GM21526 (cell line): ENCODE measurements at regions not wholly inside any gene's neighbourhood (a gene's known extent, or its start where the extent isn't known, plus 50 kb on each side); places are given as distances from the start of the nearest gene placed in this dataset.
"Not testable (repeated sequence)": the region's sequence is repeated elsewhere in the genome, so short reads cannot be mapped to it uniquely, and the experiment has no call there.

Source experiments
- ATAC-seq: cut with Tn5 transposase; IDR thresholded peaks from one replicate; pipeline ENCODE4 v1.9.1; 2021; ENCODE audit warnings: moderate library complexity; ENCODE audit not compliant: unreplicated experiment, low FRiP score

DNA sequence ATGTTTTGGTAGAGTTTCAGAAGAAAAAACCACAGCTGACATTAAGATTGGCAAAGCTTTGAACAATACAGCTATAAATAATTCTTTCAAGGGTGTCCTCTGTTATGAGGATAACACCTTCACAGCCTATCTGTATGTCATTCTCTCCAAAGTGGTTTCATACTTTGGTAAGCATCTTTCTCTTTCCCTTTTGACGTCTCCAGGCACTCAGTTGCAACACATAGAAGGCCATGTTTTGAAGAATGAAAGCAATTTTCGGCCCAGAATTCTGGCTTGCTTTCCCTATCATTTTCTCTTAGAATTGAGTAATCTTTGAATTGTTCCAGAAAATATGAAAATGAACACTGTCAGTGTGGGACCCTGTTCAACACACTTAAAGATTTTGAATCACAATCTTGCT, 200.0 kb upstream of the CBLB start:
- ATAC-seq: peak; percentile 75

DNA sequence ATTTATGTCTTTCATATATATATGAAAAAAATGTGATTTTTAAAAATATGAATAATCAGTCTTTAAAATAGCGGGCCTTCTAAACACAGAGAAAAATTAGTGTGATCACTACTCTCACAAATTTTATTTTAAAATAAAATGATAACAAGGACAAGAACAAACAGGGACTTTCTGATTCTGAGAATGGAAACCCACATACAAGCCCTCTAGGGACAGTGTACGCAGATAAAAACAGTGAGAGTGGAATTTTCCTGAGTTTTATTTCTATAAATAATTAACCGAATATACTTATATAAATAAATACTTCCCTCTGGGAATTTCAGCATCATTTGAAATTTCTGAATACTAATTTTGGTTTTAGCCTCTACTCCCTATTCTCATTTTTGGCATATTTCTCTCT, 201.4 kb upstream of the CBLB start:
- no peak for ATAC-seq

DNA sequence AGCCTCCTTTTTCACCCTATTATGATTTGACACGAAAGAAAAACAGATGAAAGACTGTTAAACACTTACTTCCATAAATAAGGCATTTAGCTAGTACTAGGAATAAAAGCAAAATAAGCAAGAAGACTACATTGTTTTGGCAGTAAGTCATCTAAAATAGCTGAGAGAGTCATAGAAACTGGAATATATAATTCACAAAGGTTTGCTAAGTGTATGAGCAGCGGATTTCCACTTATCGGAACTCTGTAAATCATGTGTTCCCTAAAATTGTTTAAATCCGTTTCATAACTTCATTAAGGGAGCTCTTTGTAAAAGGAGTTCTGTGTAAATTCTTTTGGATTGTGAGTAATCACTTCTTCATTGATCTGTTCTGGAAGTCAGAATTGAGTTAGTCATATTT, 202.5 kb upstream of the CBLB start:
- ATAC-seq: no peak

DNA sequence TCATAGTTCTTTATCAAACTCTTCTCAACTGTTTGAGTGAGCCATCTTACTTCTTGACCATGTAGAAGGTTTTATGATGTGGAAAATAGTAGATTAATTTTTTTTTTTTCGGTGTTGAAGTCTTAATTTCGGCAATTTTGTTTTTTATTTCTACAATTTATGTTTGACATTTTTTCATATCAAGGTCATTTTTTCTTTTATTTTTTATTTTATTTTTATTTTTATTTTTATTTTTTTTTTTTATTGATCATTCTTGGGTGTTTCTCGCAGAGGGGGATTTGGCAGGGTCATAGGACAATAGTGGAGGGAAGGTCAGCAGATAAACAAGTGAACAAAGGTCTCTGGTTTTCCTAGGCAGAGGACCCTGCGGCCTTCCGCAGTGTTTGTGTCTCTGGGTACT, 203.8 kb upstream of the CBLB start:
- not testable (repeated sequence) for ATAC-seq

DNA sequence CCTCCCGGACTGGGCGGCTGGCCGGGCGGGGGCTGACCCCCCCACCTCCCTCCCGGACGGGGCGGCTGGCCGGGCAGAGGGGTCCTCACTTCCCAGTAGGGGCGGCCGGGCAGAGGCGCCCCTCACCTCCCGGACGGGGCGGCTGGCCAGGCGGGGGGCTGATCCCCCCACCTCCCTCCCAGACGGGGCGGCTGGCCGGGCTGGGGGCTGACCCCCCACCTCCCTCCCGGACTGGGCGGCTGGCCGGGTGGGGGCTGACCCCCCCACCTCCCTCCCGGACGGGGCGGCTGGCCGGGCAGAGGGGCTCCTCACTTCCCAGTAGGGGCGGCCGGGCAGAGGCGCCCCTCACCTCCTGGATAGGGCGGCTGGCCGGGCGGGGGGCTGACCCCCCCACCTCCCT, 205.0 kb upstream of the CBLB start:
- not testable (repeated sequence) for ATAC-seq

DNA sequence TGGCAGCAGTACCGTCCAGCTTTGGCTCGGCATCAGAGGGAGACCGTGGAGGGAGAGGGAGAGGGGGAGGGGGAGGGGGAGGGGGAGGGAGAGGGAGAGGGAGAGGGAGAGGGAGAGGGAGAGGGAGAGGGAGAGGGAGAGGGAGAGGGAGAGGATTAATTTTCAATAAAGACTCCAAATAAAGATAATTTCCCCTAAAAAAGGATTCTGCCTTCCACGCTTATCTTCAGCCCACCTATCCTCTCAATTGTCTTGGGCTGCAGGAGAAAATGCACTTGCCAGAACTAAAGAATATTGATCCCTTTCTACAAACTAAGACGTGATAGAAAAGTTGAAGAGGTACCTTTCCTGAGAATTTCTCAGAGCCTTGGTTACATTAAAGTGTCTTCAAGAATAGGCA, 206.9 kb upstream of the CBLB start:
- ATAC-seq: not testable (repeated sequence)

DNA sequence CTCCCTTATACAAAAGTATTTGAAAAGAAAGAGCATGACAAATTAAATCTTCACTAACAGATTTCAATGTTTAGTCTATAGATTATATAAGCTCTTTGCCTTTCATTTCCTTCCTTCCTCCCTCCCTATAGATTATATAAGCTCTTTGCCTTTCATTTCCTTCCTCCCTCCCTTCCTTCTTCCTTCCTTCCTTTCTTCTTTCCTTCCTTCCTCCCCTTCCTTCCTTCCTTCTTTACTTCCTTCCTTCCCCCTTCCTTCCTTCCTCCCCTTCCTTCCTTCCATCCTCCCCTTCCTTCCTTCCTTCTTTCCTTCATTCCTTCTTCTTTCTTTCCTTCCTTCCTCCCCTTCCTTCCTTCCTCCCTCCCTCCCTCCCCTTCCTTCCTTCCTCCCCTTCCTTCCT, 209.8 kb upstream of the CBLB start:
- no peak for ATAC-seq

DNA sequence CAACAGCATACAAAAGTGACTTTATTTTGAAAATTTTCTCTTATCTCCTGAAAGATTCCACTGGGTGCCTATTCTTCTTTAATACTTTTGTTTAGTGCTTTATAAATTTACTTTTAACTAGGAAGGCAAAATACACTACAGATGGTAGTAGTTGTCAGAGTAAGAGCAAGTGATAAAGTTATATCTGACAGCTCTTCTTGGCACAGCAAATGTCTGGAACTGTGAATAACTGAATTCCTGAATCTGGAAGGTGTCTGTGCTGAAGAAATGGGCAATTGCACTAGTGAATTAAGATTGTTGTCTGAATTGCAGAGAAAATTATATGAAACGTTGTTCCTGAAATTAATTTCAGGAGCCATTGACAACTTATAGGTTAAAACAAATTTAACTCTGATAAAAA, 213.8 kb upstream of the CBLB start:
- no peak for ATAC-seq

DNA sequence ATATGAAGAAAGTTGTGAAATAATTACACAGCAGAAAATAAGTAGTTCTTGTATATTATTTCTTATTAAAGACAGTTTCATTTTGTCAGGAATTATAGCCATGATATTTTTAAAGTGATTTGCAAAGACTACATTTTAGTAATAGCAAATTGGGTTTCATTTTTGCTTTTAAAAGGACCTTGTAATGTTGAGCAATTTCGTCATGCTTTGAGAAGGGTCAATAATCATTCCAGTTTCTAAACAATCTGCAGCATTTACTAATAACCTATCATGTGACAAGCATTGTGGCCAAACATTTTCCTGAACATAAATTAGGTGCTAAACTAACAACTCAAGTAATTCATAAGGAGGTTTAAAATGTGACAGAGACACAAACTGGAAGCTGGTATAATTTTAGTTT, 214.4 kb upstream of the CBLB start:
- ATAC-seq: no peak

DNA sequence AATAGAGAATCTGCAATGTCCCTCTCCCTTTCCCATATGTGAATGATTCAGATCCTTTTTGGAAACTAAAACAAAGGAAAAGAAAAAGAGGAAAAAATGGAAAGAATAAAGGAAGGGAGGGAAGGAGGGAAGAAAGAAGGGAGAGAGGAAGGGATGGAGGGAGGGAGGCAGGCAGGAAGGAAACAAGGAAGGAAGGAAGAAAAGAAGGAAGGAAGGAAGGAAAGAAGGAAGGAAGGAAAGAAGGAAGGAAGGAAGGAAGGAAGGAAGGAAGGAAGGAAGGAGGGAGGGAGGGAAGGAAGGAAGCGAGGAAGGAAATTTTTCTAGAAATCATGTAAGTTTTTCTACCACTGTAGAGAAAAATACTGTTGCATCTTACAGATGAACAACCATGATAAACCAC, 215.0 kb upstream of the CBLB start:
- no peak for ATAC-seq

DNA sequence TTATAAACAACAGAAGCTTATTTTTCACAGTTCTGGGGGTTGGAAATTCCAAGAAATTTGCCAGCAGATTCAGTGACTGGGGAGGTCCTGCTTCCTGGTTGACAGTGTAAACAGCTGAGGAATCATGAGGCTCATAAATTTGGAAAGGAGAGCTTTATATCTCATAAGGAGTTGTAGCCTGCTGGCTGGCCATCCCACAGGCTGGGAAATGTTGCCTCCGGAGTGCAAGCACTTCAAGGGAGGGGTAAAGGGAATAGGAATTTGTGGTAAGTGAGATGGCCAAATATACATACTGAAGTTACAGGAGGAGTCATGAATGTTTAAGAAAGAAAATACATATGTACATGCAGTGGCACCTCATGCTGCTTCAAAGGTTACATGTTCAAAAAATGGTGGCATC, 217.2 kb upstream of the CBLB start:
- no peak for ATAC-seq

DNA sequence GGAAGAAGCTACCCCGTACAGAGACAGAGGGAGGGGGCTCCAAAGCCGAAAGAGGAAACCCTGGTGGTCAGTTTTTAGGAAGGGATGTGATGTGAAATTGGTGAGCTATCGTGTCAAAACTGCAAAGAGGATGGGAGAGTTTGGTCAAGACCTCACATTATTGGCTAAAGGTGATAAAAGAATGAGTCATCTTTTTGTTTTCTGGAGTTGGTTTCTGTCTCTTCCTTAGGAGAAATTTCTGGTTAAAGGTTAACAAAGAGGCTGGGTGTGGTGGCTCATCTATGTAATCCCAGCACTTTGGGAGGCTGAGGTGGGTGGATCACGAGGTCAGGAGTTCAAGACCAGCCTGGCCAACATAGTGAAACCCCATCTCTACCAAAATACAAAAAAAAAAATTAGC, 217.8 kb upstream of the CBLB start:
- no peak for ATAC-seq

DNA sequence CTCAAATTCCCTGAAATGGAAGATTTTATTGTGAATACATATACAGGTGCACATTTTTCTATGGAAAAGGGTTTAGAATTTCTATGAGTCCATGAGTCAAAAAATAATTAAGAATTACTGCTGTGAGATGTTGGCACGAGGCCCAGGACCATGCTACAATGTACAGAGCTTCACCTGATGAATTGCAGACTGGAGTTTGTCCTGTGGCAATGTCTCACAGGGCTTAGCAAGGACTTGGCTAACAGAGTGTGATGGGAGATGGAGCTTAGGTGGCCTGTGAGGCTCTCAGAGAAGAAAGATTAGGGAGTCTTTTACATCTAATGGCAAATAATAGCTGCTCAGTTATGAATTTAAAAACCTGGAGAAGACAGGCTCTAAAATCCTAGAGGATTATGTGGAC, 219.5 kb upstream of the CBLB start:
- ATAC-seq: no peak

DNA sequence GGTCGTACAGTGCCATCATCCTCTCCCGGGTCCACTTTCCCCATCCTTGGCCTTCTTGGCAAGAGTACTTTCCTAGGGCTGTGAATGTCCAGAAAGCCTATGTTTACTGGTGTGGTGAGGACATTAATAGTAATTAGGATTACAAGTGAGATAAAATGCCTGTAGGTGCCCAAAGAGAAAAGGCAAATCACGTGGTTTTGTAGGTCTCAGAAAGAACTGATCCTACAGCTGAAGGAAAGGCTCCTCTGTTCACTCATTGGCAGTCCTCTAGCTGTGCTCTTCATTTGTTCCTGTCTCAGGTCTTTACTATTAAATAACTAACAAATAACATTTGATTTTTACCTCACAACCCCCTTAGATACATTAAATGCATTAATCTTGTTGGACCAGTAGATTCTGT, 220.1 kb upstream of the CBLB start:
- no peak for ATAC-seq

DNA sequence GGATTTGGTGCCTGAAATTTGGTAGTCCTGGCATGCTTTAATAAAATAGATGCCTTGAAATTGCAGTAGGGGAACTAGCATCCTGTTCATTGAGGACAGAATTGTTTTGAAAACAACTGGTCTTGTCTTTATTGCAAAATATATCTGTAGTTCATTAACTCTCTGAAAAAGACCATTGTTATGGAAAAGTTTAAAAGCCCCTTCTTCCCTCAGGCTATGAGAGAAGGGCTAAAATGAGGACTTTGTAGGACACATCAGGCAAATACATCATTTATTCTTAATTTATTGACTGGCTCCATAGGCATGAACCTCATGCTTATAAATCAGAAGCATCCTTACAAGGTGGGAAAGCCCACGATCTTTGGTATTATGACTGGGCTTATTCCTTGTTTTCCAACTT, 221.0 kb upstream of the CBLB start:
- no peak for ATAC-seq

DNA sequence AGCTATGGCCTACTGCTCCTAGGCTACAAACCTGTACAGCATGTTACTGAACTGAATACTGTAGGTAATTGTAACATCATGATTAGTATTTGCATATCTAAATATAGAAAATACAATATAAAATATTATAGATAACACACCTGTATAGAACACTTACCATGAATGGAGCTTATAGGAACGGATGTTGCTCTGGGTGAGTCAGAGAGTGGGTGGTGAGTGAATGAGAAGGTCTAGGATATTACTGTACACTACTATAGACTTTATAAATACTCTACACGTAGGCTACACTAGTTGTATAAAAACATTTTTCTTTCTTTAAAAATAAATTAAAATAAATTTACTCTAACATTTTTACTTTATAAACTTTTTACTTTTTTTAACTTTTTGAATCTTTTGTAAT, 224.0 kb upstream of the CBLB start:
- no peak for ATAC-seq

DNA sequence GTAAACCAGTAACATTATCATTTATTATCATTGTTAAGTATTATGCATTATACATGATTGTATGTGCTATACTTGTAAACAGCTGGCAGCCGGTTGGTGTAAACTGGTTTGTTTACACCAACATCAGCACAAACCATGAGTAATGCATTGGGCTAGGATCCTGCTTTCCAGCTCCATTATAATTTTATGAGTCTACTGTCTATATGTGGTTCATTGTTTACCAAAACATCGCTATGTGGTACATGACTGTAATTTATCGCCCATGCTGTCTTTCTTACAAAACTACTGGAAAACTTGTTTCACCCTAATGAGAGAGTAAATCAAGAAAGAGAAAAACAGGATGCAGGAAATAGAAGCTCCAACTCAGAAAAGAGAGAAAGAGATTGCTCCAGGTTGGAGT, 224.8 kb upstream of the CBLB start:
- no peak for ATAC-seq

DNA sequence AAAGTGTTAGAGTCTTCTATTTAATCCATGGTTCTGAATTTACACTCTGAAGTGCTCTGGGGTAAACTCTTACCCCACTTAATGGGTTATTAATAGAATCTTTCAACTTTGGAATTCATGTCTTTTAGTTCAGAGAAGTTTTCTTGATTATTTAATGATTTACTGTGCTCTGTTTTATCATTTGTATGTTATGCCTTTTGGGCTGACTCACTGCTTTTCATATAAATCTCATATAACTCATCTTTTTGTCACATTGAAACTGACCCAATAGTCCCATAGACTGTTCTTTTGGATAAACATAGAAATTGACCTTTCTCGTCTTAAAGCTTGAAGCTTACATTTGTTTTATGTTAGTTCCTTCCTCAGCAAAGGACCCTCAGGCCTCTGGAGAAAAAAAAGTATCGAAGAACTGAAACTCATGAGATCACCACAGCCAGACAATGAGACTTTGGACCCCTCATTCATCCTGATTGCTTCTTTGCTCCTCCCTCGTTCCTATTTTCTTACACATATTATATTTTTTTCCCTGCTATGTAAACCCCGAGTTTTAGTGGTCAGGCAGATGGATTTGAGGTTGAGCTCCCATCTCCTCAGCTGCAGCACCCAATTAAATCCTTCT, 229.1 kb upstream of the CBLB start:
- ATAC-seq: no peak

DNA sequence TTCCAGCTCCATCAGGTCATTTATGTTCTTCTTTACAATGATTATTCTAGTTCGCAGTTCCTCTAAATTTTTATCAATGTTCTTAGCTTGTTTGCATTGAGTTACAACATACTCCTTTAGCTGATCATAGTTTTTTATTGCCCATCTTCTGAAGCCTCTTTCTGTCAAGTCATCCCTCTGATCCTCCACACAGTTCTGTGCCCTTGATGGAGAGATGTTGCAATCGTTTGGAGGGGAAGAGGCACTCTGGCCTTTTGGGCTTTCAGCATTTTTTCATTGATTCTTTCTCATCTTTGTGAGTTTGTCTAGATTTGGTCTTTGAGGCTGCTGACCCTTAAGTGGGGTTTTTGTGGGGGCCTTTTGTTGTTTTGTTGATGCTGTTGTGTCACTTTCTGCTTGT, 234.6 kb upstream of the CBLB start:
- no peak for ATAC-seq

DNA sequence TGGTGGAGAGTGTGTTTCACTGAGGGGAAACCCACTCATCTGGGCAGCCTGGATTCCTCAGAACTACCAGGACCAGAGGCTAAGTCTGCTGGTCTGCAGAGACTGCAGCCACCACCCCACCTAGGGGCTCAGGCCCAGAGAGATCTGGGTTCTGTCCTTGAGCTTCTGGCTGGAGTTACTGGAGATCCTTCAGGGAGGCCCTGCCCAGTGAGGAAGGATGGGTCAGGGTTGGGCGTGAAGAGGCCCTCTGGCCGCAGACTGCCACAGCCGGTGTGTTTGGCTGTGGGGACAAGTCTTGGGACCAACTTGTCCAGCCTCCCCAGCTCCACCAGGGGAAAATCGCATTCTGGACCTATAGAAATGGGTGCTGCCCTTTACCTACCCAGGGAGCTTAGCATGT, 235.3 kb upstream of the CBLB start:
- no peak for ATAC-seq

DNA sequence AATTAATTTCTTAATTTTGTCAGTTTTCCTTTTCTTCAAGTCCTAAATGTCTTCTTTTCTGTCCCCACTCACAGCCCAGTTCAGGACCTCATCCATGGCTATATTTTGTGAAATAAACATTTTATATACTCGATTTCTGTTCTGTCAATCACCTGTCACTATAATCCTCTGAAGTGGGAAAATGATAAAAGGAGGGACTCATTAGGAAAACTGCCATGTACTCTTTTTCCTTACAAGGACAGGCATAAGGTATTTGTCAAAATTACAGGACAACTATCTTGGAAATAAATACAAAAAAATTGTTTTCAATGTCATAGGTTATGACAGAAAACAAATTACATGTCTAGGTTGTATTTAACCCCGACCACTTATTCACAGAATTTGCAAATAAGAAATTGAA, 240.1 kb upstream of the CBLB start:
- ATAC-seq: no peak

DNA sequence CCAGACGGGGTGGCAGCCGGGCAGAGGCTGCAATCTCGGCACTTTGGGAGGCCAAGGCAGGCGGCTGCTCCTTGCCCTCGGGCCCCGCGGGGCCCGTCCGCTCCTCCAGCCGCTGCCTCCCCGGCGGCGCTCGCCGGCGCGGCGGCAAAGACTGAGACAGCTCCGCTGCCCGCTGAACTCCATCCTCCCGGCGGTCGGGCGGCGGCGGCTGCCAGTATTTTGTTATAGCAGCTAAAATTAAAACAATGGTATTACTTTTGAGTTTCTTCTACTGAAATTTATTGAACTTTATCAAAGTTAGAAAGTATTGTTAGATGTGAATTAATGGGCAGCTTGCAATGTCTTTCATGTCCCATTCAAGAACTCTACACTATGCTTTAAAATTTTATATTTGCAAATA, 243.7 kb upstream of the CBLB start:
- ATAC-seq: not testable (repeated sequence)

DNA sequence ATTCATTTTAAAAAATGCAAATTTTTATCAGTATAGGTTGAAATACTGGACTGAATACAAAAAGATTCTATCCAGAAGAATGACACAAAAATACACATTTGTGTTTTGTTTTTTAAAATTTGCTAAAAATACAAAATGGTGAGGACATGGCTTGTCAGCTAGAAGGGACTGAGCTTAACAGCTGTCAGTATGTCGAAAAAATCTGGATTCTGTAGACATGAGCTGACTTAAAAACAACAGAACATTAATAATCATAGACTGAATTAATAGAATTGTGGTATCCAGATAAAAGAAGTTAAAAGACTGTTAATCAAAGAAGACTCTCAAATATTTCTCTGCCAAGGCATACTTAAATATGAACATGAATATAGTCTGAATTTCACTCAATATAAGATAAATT, 244.9 kb upstream of the CBLB start:
- no peak for ATAC-seq
